Kidney (tissue), 13 donors: ENCODE measurements at regions not wholly inside any gene's neighbourhood (a gene's known extent, or its start where the extent isn't known, plus 50 kb on each side); places are given as distances from the start of the nearest gene placed in this dataset.

Experiments used
- DNase-seq, 5 donors: peaks; one replicate each; pipeline ENCODE4 v3.0.0-alpha.2; 2013 to 2020
- FAIRE-seq: peaks from 2 replicates; lab custom pipeline; 2012; peaks lifted over from hg19 to GRCh38; lab: Jason Lieb, UNC
- H3K27ac ChIP-seq, 2 donors: one replicate each; pipeline ENCODE4 v1.7.0; 2013; ENCODE audit warnings: low read depth in 2 of 2, low read length in 2 of 2, inconsistent platforms in 1 of 2
- H3K27me3 ChIP-seq: one replicate; pipeline ENCODE4 v1.7.1; 2013; ENCODE audit warnings: low read length, inconsistent platforms; ENCODE audit not compliant: control insufficient read depth, insufficient read depth
- H3K36me3 ChIP-seq, 3 donors: one replicate each; pipeline versions ENCODE4 v1.7.0 to v1.7.1; 2013; ENCODE audit warnings: low read length in 3 of 3, control low read depth in 1 of 3, inconsistent platforms in 1 of 3; ENCODE audit not compliant: insufficient read depth in 3 of 3, control insufficient read depth in 2 of 3
- H3K4me1 ChIP-seq, 3 donors: one replicate each; pipeline versions ENCODE4 v1.7.0 to v1.7.1; 2013; ENCODE audit warnings: low read length in 3 of 3, inconsistent platforms in 1 of 3, low read depth in 1 of 3; ENCODE audit not compliant: control insufficient read depth in 2 of 3, insufficient read depth in 2 of 3
- H3K4me3 ChIP-seq, 3 donors: one replicate each; pipeline versions ENCODE4 v1.7.0 to v1.8.1; 2013; ENCODE audit warnings: low read length in 3 of 3, control low read depth in 1 of 3, inconsistent platforms in 1 of 3
- H3K9ac ChIP-seq, 3 donors: one replicate each; pipeline versions ENCODE4 v1.7.0 to v1.7.1; 2013; ENCODE audit warnings: low read length in 3 of 3, control low read depth in 1 of 3, inconsistent platforms in 1 of 3
- H3K9me3 ChIP-seq, 3 donors: one replicate each; pipeline versions ENCODE4 v1.7.0 to v1.7.1; 2013; ENCODE audit warnings: low read length in 3 of 3, control low read depth in 1 of 3, inconsistent platforms in 1 of 3; ENCODE audit not compliant: control insufficient read depth in 2 of 3, insufficient read depth in 1 of 3
- intact Hi-C: fragments of 100-400 bp; cut with DNase I; formaldehyde crosslinking; loops from one replicate; pipeline ENCODE4 v1.11.1; 2022
- TF ChIP-seq, protein P1 (sequence below): IDR thresholded peaks from 3 replicates; pipeline ENCODE4 v1.5.1; 2012; ENCODE audit warnings: mild to moderate bottlenecking, moderate library complexity, borderline replicate concordance; ENCODE audit not compliant: insufficient read depth; ENCODE audit errors: extremely low read depth
- donor health status: control.
- donor health status: control.
- donor health status: control.
- donor health status: control.
- donor health status: control.
- donor health status: DM: yes; HTN: yes; CAD: no.
- donor health status: Normal renal cell carcinoma (clear cell type).

DNA sequence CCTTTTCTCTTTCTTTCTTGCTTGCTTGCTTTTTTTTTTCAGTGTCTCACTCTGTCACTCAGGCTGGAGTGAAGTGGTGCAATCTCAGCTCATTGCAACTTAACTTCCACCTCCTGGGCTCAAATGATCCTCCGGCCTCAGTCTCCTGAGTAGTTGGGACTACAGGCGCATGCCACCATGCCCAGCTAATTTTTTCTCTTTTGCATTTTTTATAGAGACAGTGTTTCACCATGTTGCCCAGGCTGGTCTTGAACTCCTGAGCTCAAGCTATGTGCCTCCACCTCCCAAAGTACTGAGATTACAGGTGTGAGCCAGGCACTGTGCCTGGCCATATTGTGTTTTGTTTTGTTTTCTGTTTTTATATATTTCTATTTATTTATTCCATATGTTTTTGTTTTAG is 461.0 kb downstream of the ADAMTS20 start:
- FAIRE-seq = no peak
- Histone ChIP-seq H3K27me3 (no peaks in the 10 kb centered on the region), H3K9me3 (peaks cover 0 to 2% (median 0%) of the 10 kb centered on the region in 3 donors), H3K9ac (no peak overlapping the region), H3K4me1 (no peaks in the 10 kb centered on the region), H3K27ac (no peak overlapping the region), H3K36me3 (no peaks in the 10 kb centered on the region), H3K4me3 (no peak overlapping the region)
- TF ChIP-seq, protein P1, sequence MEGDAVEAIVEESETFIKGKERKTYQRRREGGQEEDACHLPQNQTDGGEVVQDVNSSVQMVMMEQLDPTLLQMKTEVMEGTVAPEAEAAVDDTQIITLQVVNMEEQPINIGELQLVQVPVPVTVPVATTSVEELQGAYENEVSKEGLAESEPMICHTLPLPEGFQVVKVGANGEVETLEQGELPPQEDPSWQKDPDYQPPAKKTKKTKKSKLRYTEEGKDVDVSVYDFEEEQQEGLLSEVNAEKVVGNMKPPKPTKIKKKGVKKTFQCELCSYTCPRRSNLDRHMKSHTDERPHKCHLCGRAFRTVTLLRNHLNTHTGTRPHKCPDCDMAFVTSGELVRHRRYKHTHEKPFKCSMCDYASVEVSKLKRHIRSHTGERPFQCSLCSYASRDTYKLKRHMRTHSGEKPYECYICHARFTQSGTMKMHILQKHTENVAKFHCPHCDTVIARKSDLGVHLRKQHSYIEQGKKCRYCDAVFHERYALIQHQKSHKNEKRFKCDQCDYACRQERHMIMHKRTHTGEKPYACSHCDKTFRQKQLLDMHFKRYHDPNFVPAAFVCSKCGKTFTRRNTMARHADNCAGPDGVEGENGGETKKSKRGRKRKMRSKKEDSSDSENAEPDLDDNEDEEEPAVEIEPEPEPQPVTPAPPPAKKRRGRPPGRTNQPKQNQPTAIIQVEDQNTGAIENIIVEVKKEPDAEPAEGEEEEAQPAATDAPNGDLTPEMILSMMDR = no peak
- intact Hi-C loops = no loop called here
- DNase-seq = no peak

DNA sequence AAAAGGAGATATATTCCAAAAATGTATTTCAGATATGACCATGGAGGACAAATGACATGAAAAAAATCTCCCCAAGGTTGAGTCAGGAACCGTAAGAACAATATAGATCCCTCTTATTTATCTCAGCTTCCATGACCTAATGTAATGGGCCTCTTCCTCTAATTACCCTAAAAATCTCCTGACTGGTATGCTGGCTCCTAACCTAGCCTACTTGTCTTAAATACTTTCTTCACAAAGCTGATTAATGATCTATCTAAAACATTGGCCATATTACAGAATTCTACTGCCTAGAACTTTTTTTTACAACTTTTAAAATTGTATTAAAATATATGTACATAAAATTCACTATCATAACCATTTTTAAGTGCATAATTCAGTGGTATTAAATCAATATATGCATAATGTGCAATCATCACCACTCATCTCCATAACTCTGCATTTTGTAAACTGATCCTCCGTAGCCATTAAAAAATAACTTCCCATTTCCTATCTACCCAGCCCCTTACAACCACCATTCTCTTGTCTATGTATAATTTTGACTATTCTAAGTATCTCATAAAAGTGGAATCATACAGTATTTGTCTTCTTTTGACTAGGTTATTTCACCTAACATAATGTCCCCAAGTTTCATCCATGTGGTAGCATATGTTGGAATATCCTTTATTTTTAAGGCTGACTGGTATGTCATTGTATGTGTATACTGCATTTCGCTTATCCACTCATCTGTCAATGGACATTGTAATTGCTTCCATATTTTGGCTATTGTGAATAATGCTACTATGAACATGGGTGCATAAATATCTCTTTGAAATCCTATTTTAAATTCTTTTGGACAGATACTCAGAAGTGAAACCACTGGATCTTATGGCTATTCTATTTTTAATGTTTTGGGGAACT is 464.6 kb downstream of the ADAMTS20 start:
- Histone ChIP-seq H3K9me3 (peaks cover 0 to 2% (median 0%) of the 10 kb centered on the region in 3 donors), H3K36me3 (no peaks in the 10 kb centered on the region), H3K27me3 (no peaks in the 10 kb centered on the region), H3K4me3 (no peak overlapping the region), H3K27ac (no peak overlapping the region), H3K9ac (no peak overlapping the region), H3K4me1 (no peaks in the 10 kb centered on the region)
- TF ChIP-seq, protein P1 = no peak
- FAIRE-seq = no peak
- DNase-seq = no peak
- intact Hi-C loops = no loop called here

DNA sequence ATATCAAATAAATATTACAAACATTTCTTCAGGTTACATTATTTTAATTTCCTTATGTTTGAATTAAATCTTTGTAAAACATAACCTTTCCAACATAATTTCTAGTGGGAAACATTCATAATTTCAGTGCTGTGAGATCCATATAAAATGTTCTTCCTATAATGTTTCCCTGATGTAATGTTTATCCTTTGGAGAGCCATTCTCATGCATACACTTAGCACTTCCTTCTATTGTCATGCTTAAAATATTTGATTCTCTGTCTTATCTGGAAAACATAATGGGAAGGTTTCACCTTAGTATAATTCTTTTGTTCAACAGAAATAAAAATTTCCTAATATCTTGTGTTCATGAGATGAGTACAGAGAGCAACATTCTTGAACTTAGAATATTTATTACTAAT is 472.5 kb downstream of the ADAMTS20 start:
- Histone ChIP-seq H3K9me3 (no peaks in the 10 kb centered on the region), H3K27me3 (no peaks in the 10 kb centered on the region), H3K4me3 (no peak overlapping the region), H3K27ac (no peak overlapping the region), H3K4me1 (no peaks in the 10 kb centered on the region), H3K9ac (no peak overlapping the region), H3K36me3 (no peaks in the 10 kb centered on the region)
- no peak for DNase-seq
- intact Hi-C loops = no loop called here
- TF ChIP-seq, protein P1 = no peak
- FAIRE-seq = no peak
